ENCODE measurements at regions not wholly inside any gene's neighbourhood (a gene's known extent, or its start where the extent isn't known, plus 50 kb on each side); places are given as distances from the start of the nearest gene placed in this dataset.
"Not testable (repeated sequence)": the region's sequence is repeated elsewhere in the genome, so short reads cannot be mapped to it uniquely, and the experiment has no call there.

DNA sequence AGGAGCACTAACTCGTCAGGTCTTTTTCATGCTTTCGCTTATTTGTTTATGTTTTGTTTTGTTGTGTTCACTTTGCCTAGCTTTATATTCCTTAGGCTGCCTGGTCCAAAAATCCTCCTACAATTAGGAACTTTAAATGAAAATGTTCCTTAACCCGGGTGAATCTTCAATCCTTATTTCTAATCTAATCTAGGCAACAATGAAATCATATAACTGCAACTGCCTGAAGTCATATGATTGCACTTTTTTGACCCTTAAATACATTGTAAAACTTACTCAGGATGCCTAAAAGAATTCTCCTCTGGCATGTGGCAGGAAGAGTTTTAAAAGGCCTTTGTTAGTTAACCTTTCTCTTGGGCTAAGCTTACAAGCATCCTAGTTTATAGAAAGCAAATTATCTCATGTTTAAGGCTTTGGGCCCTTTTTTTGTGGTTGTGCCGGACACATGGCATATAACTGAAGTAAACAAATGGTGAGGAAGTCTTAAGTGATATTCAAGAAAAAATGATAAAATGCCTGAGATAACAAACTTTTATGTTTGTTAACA lies 279.4 kb downstream of the FAT4 start:
- DNase-seq (ENCODE audit: low spot score), result no peak

DNA sequence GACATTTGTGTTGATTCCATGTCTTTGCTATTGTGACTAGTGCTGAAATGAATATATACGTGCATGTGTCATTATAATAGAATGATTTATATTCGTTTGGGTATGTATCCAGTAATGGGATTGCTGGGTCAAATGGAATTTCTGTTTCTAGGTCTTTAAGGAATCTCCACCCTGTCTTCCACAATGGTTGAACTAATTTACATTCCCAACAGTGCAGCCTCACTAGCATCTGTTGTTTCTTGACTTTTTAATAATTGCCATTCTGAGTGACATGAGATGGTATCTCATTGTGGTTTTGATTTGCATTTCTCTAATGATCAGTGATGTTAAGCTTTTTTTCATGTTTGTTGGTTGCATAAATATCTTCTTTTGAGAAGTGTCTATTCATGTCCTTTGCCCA lies 291.2 kb downstream of the FAT4 start:
- DNase-seq (ENCODE audit: low spot score), result not testable (repeated sequence)

DNA sequence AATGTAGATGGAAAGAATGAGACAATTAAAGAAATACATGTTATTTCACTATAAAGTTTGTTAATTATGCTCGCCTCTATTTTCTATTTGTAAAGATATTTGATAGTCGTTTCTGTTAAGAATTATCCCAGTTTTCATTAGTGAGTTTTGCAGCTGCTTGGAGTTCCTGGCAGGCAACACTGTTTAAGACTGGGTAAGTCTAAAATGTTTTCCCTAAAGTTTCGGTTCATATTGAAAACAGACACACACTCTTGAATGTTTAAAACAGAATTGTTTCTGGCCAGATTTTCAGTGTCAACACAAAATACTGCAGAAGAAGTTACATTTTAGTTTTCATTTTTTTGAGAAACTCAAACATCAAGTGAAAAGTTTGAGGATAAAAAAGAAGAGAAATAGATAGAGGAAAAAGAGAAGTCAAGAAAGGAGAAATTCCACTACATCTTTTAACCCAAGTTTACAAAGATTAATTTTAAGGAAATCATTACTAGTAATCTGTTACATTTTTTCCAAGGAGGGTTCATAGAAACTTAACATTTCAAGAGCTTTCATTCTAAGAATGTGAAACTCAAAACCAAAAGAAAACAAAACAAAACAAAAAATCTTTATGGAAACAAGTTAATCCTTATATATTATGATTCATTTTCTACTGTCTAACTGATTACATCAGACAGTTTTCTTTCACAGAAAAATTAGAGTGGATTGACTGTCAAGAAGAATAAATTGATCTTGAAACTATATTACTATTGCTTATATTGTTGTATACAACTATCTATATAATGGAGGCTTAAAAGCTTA lies 305.5 kb downstream of the FAT4 start:
- DNase-seq (ENCODE audit: low spot score), result no peak

DNA sequence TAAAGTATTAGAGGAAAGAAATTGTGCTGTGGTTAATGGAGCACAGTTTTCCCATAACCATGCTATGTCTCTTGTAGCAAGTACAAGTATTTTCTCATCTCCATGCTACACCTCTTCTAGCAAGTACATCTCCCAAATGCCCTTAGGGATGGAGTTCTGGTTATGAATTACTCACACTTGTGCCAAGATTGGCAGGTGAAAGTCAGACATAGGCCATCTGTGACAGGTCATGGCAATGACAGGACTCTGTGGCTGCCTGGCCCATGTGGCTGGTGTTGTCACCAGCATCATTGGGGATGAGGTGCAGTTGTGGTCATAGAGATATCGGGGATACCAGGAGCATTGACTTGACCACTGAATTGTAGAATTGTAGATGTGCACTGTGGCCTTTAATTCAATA lies 310.2 kb downstream of the FAT4 start:
- no peak for DNase-seq (ENCODE audit: low spot score)

DNA sequence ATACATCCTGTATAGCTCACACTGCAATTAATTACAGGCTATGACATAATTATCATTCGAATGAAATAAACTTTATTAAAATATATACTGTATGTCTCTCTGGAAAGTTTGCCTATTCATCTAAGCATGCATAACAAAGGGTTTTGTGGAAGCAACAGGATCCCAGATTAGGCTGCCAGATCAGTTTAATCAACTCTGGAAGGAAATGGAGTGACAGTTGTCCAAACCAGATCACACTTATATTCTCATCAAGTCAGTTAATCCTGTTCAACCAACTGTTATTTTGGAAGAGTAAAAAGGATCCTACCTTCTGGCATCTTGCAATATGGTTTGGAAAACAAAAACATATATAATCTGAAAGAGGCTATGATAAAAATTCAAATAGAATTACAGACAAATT lies 312.2 kb downstream of the FAT4 start:
- no peak for DNase-seq (ENCODE audit: low spot score)

DNA sequence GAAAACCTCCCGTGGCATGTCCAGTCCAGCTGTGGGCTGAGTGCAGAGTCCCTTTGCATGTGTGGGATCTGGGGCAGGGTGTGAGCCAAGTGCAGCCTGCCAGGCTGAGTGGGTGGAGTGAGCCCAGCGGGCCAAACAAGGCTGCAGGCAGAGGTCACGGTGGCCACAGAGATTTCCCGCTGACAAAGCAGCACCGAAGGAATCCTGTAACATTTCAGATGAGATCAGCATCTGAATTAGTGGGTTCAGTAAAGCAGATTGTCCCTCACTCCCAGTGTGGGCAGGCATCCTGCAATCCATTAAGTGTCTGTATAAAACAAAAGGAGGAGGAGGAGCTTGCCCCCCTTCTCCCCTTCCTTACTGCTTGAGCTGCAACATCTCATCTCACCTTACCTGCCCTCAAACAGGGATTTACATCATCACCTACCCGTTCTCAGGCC lies 324.4 kb downstream of the FAT4 start:
- no peak for DNase-seq (ENCODE audit: low spot score)

DNA sequence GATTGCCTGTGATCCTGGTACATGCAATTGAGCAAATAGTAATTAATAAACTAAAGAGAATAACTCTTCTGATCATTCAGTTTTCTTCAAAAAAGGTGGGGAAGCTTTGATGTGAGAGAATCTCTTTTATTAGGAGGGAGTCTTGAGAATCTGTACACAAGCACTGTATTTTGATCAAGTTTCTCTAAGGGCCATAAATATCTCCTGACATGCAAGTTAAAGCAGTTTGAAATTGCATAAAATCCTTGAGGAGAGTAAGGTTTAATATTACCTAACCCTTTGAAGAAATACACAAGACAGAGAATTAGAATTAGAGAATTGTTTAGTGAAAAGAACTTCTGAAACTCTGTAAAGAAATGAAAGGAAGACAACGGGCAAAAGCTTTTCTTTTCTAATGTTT lies 326.9 kb downstream of the FAT4 start:
- no peak for DNase-seq (ENCODE audit: low spot score)

DNA sequence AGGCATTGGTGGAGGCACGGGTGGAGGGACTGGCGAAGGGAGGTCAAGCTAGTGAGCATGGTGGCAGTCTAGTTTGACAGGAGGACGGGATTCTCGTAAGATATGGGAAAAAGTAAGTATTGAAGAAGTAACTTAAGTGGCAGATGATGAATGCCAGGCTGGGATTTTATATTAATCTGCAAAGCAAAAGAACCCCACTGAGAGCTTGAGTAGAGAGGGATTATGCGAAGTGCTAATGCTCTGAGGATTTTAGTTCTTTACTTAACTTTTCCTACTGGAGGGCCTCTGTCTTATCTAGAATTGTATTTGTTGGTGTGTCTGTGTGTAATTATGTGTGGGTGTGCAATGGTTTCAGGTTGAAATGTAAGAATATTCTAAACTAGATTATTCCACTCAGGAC lies 327.9 kb downstream of the FAT4 start:
- no peak for DNase-seq (ENCODE audit: low spot score)

DNA sequence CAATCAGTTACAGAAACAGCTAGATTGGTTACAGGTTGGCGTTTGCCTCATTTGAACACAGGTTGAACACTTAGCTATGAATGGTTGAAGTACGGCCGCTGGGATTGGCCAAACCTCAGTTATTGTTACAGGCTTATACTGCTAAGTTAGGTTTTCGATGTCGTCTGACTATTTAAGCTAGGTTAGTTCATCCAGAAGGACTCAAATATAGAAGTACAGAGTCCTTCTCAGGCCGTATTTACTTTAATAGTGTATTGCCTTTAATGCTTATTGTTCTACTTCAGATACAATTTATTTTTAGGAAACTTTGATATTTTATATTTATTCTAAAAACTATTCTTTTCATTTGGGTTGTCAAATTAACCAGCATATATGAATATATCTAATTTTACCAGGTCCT lies 334.7 kb downstream of the FAT4 start:
- no peak for DNase-seq (ENCODE audit: low spot score)

DNA sequence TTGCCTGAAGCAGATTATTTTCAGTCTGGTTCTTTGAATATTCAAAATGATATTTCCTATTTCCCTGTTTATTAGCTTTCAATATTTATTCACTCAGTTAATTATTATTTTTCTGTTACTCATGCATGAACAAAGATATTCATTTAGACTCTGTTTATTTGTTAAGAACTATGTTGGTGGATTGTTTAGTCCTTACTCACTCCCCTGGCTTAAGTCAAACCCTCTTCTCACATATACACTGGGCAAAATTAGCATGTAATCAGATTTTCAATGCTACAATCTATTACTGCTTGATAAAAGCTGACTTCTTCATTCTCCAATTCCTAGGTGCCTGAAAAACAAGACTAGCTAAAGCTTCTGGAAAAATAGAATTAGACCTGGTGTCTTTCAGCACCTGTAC lies 335.8 kb downstream of the FAT4 start:
- DNase-seq (ENCODE audit: low spot score), result no peak

DNA sequence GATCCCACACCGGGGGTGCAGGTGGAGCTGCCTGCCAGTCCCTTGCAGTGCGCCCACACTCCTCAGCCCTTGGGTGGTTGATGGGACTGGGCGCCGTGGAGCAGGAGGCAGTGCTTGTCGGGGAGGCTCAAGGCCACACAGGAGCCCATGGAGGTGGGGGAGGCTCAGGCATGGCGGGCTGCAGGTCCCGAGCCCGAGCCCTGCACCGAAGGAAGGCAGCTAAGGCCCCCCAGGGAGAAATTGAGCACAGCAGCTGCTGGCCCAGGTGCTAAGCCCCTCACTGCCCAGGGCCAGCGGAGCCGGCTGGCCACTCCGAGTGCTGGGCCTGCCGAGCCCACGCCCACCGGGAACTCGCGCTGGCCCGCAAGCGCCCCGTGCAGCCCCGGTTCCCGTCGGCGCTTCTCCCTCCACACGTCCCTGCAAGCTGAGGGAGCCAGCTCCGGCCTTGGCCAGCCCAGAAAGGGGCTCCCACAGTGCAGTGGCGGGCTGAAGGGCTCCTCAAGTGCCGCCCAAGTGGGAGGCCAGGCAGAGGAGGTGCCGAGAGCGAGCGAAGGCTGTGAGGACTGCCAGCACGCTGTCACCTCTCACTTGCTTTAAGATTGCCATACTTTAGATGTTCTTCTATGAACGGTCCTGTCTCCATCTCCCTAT lies 337.1 kb downstream of the FAT4 start:
- not testable (repeated sequence) for DNase-seq (ENCODE audit: low spot score)

DNA sequence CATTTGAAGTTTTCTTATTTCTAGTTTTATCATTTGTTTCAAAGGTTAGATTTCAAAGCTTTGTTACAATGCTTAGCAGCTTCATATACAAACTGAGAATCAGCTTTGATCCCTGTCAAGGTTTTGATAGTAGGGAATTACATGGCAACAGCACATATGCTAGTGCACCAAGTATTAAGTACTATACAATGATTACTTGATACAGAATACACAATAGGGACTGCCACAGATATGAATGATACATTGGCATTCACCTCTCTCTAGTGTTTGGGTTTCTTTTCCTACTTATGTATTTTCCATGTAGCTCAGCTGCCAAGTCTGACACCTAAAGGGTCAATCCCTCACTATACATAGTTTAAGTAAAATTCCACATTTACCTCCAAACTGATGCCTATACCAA lies 344.0 kb downstream of the FAT4 start:
- no peak for DNase-seq (ENCODE audit: low spot score)

DNA sequence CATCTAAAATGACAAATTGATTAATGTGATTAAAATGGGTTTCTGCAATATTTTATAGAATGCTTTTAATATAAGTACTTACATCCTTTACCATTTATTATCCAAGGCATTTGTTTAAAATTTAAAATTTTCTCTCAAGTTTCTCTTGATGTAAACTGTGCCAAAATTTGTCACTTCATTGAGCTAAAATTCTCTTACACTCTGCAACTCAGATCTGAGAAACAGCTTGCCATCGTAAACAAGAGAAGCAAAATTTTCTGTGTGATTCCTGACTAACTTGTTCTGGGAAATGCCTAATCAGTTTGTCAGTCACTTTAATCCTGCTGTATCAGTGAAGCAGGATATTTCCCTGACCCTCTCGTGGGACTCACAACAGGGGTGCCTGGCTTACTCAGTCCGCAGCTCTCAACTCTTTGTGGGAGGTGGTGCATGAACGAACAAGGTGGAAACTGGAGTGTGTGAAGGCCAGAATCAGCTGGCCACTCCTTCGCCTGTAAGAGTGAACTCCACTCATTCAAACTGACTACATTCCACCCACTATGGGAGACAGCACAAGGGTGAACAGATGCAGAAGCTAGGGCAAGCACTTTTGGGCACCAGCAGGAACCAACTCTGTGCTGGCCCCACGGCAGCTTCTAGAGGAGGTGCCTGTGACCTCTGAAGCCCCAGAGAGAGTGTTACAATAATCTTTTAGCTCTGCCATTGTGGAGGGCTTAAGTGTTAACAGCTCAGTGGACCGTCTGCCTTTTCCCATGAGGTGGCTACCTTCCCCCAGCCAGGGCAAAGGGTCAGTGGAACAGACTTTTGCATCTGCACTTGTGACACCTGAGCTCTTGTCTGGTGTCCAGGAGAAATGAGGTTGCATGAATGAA lies 349.4 kb downstream of the FAT4 start:
- no peak for DNase-seq (ENCODE audit: low spot score)

DNA sequence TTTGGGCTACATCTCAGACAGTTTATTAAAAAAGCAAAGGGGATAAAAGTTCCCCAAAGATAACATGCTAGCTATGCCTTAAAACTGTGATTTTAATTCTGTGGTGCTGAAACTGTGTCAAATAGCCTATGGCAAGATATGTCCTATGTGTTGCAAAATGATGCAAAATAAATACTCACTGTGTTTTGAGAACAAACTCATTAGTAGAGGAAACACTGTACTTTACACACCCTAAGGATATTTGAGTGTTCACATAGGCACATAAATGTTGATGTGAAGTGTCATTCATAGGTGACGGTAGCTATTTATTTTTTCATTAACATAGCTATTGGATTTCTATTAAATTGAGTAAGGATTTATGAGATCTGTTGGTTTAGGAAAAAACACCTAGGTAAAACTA lies 351.9 kb downstream of the FAT4 start:
- DNase-seq (ENCODE audit: low spot score), result no peak

DNA sequence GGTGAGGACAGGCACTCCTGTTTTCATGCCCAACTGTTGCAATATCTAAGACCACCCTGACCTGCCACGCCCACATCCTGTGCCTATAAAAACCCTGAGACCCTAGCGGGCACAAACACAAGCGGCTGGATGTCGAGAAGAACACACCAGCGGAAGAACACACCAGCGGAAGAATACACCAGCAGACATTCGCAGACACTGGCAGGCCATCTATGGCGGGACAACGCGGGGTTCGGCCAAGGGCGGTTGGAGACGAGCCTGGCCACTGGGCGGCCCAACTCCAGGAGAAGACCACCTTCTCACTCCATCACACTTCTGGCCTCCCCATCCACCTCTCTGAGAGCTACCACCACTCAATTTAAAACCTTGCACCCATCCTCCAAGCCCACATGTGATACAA lies 361.4 kb downstream of the FAT4 start:
- DNase-seq (ENCODE audit: low spot score), result no peak

DNA sequence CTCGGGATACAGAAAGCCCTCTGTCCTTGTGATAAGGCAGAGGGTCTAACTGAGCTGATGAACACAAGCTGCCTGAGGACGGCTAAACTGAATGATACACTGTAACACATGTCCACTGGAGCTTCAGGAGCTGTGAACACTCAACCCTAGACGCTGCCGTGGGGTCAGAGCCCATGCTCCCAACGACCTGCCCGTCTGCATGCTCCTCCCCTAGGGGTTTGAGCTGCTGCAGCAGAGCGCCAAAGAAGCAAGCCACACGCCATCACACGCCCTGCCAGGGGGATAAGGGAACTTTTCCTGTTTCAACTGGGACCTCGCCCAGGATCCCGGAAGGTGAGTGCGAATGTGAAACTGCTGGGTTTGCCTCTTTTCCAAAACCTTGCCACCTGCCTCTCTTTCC lies 361.8 kb downstream of the FAT4 start:
- DNase-seq (ENCODE audit: low spot score), result no peak

DNA sequence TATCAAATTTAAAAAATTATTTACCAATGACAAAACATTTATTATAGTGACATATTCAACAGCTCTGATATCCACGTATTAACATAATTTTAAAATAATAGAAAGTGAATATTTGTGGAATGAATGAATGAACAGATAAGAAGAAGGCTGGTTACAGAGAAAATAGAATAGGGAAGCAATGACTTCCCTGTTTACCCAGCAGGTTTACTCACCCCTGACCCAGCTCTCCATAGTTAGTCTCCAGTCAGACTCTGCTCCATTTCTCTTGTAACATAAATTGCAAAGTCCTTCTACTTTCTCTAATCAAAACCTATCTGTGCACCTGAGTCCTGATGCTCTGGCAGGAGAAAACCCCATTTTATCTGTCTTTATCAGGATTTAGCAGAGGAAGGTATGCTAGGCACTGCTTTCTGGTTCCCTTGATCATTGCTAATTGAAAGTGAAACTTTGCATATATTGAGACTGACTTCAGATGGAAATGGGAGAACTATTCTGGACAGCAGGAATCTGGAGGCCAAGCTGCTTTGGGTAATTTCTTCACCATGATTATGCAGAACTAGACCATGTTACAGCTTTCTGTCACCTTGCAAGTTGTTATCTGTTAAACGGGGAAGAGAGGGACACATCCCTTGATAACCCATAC lies 363.0 kb downstream of the FAT4 start:
- DNase-seq (ENCODE audit: low spot score), result no peak

DNA sequence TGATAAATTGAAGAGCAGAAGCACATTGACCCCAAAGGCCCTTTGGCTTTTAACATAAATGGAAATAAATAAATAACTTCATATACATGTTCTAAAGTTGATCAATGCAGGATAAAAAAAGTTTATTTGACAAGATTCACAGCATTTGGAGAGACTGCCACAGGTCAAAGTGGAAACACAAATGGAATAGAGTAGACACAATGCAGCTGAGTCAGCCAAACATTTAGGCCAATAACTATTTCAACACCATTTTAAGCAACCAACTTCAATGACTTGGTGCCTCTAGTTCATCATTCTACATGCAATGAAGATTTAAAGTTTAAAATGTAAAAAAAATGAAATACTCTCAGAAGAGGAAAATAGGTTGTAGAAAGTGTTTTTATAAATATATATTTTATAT lies 365.2 kb downstream of the FAT4 start:
- no peak for DNase-seq (ENCODE audit: low spot score)

DNA sequence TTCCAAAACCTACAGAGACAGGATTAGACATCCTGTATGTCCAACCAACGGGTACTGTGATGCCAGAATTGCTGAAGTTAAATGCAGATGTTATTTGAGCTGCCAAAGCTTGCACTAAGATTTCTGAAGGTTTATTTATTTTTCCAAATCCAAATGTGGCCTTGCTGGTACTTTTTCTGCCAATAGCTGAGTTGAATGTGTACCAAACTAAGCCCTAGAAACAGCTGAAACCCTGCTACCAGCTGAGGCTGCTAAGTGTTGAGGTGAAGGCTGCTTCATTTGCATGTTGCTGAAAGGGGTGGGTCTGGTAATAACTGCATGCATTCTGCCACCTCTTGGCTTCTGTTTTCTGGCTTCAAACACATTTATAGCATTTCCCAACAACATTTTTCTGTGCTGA lies 366.5 kb downstream of the FAT4 start:
- DNase-seq (ENCODE audit: low spot score), result no peak

DNA sequence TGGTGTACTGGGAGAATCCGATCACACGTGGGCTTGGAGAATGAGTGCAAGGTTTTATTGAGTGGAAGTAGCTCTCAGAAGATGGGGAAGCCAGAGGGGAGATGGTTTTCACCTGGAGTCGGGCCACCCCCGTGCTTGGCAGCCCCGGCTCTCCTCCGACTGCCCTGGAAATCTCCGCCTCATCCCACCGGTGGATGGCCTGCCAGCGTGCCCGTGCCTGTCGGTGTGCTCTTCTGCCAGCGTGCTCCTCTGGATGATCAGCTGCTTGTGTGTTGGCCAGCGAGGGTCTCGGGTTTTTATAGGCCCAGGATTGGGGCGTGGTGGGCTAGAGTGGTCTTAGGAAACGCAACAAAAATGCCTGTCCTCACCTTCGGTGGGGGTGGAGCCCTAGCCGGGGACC lies 368.0 kb downstream of the FAT4 start:
- no peak for DNase-seq (ENCODE audit: low spot score)

DNA sequence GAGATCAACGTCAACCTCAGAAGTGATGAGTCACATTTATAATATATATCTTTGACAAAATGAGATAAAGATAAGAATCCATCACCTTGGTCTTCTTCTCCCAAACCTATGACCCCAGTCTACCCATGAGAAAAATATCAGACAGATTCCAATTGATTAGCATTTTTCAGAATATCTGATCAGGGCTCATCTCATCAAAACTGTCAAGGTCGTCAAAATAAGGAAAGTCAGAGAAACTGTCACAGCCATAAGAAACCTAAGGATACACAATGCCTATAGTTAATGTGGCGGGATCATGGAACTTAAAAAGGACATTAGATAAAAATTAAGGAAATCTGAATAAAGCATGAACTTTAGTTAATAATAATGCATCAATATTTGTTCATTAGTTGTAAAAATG lies 374.1 kb downstream of the FAT4 start:
- DNase-seq (ENCODE audit: low spot score), result no peak

DNA sequence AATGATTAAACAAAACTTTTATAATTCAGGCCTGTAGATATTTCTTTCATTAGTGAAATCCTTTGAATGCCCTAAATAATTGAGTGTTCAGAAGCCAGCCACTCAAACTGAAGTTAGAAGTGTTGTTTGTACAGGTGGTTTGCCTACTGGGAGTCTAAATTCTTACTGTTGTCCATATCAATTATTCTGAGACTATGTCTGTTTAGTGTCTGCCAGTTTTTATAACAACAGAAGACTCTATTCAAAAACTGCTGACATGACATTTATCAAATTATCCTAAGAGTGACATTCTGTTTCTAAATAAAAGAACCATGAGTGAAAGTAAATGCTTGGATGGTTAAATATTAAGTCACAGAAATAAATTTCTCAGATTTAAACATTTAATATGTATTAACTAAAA lies 375.1 kb downstream of the FAT4 start:
- no peak for DNase-seq (ENCODE audit: low spot score)

Measured in left forelimb (tissue), 1 donor.